HUDEP-2 (cell line): ENCODE measurements at regions not wholly inside any gene's neighbourhood (a gene's known extent, or its start where the extent isn't known, plus 50 kb on each side); places are given as distances from the start of the nearest gene placed in this dataset.
"Not testable (repeated sequence)": the region's sequence is repeated elsewhere in the genome, so short reads cannot be mapped to it uniquely, and the experiment has no call there.

Source experiments
- DNase-seq, 76 experiments: peaks; one replicate each; lab custom pipeline; 2025; ENCODE audit not compliant: unreplicated experiment in 76 of 76; lab: John Stamatoyannopoulos, UW

DNA sequence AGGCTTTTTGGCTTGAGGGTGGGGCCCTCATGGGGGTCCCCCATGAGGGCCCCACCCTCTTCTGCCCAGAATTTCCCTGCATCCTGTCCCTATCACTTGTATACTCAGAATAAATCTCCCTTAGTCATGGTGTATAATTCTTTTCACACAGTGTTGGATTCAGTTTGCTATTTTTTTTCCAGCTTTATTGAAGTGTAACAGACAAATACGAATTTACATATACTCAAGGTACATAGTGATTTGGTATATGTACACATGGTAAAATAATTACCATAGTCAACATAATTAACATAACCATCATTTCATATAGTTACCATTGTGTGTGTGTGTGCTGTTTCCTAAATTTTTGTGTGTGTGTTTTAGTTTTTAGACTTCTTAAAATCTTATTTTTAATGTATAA, 289.4 kb downstream of the CNTNAP3B start:
- not testable (repeated sequence) for DNase-seq

DNA sequence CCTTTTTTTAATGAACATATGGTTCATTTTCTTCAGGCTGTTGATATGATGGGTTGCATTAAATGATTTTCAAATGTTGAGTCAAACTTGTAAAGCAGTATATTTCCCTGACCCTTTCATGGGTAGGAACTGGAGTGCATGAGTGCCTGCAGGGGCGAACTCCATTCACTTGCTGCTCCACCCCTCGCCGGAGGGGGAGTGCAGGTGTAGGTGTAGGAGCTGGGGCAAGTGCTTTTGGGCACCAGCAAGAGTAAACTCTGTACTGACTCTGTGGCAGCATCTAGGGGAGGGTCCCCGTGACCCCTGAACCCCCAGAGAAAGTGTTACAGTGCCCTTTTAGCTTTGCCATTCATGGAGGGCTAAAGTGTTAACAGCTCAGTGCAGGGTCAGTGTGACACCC, 290.3 kb downstream of the CNTNAP3B start:
- not testable (repeated sequence) for DNase-seq

DNA sequence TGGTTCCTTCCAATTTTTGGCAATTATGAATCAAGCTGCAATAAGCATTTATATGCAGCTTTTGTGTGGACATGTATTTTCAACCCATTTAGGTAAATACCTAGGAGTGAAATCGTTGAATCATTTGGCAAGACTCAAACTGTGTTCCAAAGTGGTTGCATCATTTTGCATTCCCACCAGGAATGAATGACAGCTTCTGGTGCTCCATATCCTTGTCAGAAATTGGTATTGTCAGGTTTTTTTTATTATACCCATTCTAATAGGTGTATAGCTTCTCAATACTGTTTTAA, 290.7 kb downstream of the CNTNAP3B start:
- DNase-seq: not testable (repeated sequence)

DNA sequence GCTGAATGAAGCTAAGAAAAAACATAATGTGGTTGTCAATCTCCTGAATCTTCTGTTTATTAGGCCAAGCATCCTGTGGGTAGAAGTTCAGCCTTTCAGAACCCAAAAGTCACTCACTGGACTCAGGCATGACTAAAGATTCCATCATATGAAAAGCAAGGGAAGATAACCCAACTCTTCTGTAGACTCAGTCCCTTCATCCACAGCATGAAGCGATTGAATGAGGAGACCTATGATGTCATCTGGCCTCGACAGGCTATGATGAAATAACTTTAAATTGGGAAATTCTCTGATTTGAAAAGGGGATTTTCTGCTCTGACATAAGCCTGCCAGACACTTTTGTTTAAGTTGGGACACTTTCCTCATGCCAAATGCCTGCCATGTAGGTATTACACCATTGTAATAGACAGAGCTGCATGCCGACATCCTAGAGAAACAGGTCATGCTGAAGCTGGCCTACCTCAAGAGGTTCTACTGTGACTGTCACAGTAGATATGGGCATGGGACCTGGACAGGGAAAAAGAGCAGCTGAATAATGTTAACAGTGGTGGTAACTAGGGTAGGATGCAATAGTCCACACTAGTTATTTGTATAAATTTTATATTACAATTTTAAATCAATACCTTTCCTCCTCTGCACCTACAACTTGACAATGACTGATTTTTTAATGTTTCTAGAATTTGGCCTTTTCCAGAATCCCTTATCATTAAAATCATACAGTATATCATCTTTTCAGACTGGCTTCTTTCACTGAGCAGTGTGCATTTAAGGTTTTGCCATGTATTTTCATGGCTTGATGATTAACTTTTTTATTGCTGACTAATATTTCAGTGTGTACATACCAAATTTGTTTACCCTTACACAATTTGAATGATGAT, 291.3 kb downstream of the CNTNAP3B start:
- not testable (repeated sequence) for DNase-seq

DNA sequence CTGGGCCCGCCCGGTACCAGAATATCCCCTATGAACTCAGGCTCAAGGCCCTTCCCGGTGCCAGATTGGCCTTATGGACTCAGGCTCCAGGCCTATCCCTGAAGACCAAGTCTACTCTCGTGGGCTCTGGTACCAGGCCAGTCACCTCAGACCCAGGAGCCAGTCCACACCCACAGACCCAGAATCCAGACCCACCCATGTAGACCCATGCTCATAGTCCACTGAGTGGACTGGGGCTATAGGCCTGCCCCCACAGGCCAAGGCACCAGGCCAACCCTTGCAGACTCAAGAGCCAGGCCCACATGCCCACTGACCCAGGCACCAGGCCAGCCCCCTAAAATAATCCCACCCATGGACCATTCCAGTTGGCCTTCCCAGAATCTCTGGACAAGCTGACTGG, 296.1 kb downstream of the CNTNAP3B start:
- not testable (repeated sequence) for DNase-seq

DNA sequence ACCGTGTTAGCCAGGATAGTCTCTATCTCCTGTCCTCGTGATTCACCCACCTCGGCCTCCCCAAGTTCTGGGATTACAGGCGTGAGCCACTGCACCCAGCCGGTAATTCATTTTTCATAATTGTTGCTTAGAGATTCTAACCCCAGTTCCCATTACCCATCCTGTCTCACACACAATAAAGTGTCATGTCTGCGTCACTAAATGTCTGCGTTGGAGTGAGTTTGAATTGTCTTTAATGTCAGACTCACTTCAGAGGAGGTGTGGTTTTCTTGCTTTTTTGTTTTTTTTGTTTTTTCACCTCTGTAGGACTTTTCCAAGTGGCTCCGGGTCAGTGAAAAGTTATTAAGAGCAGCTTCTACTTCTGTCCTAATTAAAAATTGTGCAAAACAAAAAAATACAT, 304.5 kb downstream of the CNTNAP3B start:
- not testable (repeated sequence) for DNase-seq

DNA sequence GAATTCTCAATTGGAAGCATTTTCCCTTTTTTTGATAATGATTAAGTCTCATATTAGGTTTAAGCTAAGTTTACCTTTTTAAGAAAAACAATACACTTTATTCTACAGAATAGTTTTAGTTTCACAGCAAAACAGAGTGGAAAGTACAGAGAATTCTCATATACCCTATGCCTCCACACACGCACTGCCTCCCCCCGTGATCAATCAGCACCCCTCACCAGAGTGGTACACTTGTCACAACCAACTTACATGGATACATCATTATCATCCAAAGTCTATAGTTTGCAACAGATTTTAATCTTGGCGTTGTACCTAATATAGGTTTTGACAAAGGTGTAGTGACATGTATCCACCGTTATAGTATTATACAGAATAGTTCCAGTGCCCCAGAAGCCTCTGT, 326.5 kb downstream of the CNTNAP3B start:
- not testable (repeated sequence) for DNase-seq

DNA sequence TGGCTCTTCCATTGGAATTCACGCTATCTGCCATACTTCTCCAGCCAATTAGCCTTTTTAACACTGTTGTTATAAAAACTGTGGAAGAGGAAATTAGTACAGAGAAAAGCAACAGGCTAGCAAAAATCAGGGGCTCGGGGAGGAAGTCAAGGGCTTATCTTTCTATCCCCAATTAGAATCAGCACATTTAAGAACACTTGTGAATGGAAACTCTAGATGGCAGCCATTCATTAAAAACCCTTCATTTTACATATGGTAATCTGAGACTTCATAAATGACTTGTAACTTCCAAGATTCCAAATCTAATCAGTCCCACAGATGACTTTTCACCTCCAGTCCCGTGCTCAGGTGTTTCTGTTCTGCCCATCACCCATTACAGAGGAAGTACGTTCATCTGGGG, 330.5 kb downstream of the CNTNAP3B start:
- not testable (repeated sequence) for DNase-seq

DNA sequence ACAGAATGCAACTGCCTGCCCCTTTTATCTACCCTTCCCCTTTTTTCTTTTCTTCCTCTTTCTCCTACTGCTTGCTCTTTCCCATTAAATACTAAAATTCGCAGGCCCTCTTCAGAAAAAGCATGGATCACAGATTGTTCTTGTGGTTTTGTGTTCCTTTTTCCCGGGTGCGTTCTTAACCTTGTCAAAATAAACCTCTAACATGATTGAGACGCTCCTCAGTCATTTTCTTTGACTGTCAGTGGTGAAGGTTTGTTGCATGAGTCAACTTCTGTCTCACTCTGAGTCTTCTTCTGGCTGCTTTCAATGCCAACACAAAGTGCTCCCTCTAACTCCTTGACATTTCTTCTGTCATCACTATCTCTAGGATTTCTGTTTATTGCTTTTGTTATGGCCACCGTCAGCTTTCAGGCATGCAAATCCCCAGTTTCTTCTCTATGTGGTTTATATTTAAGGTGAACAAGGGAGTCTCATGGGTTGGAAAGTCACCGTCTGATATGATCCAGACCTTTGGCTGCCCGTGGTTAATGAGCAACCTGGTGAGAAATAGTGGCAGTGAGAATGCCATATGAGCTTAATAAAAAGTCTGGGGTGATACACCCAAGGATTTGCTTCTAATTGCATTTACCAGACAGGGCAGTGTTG, 338.4 kb downstream of the CNTNAP3B start:
- DNase-seq: not testable (repeated sequence)

DNA sequence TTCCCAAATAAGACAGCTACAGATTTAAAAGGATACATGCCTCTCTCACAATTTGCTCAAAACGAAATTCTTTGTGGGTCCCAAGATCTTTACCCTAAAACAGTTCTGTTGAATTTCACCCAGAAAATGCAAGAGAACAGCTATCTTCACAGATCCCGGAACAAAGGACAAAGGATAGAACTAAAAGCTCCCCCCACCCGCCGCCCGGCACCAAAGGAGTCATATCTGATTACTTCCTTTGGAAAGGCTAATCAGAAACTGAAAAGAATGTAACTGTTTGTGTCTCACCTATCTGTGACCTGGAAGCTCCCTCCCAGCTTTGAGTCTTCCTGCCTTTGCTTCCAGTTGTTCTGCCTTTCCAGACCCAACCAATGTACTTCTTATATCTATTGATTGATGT, 339.2 kb downstream of the CNTNAP3B start:
- not testable (repeated sequence) for DNase-seq

DNA sequence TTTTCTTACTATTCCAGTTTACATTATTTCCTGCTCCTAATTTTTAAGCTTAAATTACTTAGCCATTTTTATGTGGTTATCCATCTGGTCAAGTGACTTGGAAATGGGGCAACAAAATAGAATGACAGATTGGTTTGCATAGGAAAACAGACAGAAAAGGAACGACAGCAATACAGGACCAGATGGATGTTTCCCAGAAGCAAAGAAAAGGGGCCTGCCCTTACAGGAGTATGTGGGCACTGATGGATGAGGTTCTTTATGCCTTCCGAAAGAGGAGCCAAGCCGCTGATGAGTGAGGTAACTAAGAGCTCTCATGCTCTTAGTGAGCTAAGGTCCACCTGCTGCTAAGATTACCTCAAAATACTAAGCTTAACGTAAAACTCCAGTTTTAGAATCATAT, 339.8 kb downstream of the CNTNAP3B start:
- not testable (repeated sequence) for DNase-seq

DNA sequence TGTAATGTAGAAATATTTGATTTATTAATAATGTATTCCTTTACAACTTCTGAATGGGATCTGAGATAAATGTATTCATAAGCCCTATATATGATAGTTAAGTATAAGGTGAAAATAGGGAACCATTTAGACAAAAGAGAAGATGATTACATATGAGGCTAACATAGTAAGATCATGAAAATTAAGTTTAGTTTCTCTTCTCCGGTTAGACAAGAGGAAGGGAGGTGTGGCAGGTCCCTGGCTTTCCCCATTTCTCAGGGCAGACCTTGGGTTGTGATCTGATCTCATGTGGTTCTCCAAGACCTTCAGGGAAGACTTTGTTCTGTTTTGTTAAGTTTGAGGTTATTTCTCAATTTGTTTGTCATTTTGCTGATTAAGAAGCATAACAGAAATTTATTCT, 341.3 kb downstream of the CNTNAP3B start:
- DNase-seq: not testable (repeated sequence)

DNA sequence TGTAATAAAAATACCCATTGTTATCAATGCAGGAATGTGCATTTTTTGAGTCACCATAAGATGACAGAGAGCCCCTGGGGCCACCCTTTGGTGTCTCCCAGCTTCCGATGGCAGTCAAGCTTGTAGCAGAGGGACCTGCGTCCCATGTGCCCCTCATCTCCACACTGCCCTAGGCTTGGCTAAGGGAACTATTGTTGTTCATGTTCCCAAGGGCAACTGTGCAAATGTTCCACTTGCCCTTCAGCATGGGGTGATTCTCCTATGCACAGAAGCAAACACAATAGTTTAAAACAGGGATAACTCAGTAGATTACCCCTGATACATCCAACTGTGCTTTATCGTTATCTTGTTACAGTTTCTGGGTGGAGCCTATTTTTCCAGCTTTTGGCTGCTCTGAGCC, 342.0 kb downstream of the CNTNAP3B start:
- not testable (repeated sequence) for DNase-seq

DNA sequence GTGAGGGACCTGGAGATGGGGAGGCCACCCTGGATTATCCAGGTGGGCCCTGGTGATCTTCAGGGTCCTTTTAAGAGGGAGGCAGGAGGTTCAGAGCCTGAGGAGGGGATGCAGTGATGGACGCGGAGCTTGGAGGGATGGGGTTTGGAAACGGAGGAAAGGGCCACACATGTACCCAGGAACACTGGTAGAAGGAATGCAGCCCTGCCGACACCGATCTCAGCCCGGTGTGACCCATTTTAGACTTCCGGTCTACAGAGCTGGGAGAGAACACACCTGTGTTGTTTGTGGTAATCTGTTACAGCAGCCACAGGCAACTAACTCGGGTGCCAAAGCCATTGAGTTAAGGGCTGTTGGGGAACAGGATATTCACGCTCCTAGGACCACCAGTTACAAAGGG, 345.2 kb downstream of the CNTNAP3B start:
- not testable (repeated sequence) for DNase-seq

DNA sequence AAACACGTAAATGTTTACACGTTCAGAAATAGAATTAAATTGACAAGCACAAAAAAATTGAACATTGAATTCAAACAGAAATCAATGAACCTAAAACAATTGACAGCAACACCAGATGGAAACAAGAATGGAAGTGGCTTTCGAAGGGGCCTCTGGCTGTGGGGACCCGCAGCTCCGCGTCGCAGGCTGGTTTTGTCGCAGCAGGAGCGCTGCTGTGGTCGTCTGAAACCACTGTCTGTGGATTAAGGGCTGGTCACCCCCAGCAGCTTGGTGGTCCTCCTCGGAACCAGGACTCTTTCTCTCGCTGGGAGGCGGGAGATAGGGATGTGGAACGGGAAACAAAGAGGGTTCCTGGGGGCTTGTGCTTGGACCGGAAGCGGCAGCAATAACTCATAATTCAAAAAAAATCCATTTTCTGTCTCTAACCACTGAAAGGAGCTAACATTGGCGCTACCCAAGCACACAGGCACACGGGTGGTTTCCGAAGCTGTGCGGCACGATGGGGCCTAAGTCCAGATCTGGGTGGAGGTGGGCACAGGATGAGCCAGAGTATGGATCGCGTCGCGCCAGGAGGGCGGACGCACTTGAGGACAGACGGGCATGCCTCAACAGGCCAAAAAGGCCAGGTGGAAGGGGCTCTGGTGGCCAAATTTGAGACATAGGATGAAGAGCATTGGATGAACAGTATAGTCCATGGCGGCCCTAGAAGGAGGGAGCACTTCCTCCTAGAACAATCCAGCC, 346.0 kb downstream of the CNTNAP3B start:
- not testable (repeated sequence) for DNase-seq

DNA sequence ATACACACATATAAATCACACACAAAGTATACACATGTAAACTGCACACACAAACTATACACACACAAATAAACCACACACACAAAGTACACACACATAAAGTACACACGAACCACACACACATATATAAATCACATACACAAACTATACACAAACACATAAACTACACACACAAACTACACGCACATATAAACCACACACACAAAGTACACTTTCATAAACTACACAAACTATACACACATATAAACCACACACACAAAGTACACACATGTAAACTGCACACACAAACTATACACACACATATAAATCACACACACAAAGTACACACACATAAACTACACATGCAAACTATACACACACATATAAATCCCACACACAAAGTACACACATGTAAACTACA, 347.3 kb downstream of the CNTNAP3B start:
- not testable (repeated sequence) for DNase-seq

DNA sequence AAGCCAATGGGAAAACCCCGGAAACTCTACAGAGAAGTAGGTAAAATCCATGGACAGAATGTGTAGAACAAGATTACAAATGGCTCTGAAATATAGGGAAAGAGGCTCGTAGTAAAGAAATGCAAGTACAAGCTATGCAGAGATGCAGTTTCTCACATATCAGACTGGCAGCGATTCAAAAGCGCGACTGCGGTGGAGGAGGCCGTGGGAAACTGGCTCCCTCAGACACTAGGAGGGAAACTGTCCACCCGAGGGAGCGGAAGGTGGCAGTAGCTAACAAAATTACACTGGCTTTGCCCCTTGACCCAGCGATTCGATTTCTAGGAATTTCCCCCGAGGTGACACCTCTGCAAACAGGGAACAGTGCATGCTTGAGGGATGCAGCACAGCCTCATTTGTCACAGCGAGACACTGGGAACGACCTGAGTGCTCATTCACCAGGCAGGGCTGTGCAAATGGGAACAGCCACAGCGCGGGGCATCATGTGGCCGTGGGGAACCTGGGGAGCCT, 349.3 kb downstream of the CNTNAP3B start:
- DNase-seq: not testable (repeated sequence)

DNA sequence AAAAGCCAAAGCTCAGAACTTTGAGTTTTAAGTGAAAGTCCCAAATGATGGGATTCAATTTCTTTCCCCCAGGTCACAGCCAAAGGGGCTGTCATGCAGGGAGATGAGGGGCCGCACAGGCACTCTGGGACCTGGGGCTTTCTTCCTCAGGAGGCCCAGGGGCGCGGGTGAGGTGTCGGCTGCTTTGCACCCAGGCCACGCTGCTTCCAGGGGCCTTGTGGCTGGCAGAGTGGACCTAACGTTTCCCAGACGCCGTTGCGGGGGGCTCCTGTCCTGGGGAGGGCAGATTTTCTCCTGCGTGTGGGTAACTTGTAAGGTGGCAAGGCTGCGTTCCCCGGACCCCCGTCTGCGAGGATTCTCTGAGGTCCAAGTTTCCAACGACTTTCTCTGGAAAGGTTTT, 350.0 kb downstream of the CNTNAP3B start:
- not testable (repeated sequence) for DNase-seq

DNA sequence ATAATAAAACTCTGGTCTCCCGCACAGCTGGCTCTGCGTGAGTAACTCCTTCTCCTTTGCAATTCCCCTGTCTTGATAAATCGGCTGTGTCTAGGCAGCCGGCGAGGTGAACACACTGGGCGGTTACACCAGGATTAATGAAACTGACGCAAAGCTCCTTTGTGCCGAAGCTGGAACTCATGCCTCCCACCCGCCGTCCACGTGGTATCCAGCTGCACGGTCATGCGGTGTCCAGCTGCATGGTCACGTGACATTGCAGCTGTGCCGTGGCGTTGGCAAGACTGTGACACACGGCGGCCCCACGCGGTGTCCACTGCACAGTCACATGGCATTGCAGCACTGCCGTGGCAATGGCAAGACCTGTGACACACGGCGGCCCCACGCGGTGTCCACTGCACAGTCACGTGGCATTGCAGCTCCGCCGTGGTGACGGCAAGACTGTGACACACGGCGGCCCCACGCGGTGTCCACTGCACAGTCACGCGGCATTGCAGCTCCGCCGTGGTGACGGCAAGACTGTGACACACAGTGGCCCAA, 350.6 kb downstream of the CNTNAP3B start:
- DNase-seq: not testable (repeated sequence)

DNA sequence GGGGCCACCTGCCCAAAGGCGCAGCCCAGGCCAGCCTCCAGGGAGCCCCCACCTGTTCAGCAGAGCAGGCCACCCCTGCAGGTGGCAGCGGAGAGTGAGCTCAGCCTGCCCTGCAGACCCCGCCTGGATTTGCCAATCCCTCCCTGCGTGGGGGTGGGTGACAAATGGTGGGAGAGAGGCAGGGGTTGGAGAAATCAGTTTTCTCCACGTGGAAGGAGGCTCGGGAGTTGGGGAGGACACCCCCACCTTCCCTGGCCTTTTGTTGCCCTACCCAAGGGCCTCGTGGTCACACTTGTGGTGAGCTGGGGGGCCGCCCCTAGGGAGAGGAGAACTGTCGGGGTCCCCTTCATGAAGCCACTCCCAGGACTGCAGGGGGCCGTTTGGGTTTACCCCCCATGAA, 351.7 kb downstream of the CNTNAP3B start:
- not testable (repeated sequence) for DNase-seq

DNA sequence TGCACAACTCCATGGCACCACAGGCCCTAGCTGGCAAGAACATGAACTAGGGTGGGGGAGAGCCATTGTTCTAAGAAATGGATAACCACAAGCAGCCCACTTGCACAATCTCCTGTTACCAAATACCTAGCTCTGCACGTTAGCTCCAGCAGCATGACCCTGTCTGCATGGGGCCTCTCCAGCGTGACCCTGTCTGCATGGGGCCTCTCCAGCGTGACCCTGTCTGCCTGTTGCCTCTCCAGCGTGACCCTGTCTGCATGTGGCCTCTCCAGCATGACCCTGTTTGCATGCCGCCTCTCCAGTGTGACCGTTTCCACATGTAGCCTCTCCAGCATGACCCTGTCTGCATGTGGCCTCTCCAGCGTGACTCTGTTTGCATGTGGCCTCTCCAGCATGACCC, 356.7 kb downstream of the CNTNAP3B start:
- not testable (repeated sequence) for DNase-seq
